GM03348 (cell line): ENCODE measurements at regions not wholly inside any gene's neighbourhood (a gene's known extent, or its start where the extent isn't known, plus 50 kb on each side); places are given as distances from the start of the nearest gene placed in this dataset.

Source experiments
- DNase-seq: peaks from one replicate; pipeline ENCODE4 v3.0.0; 2012; ENCODE audit warnings: low spot score

GRCh38 chr6:23243854-23244253 lies 674.5 kb downstream of the HDGFL1 start:
- no peak for DNase-seq

DNA sequence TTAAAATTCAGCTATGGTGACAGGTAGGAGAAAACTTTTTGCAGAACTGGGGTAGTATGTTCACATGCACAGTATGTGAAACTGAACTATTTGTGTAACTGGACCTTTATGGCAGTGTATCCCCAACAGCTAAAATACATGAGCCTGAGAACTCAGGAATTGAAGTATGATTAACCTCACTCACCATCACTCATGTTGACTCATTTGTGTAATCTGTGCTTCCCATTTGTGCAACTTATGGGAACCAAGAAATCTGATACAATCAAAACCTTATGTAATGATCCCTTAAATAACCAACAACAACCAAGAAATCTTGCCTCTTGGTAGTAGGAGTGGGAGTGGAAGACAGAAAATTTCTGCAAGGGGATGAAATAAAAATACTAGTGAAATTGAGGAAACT lies 674.9 kb downstream of the HDGFL1 start:
- no peak for DNase-seq

- DNase-seq: no peak
These were observed 676.2 kb downstream of the HDGFL1 start for GRCh38 chr6:23245572-23245971.

DNA sequence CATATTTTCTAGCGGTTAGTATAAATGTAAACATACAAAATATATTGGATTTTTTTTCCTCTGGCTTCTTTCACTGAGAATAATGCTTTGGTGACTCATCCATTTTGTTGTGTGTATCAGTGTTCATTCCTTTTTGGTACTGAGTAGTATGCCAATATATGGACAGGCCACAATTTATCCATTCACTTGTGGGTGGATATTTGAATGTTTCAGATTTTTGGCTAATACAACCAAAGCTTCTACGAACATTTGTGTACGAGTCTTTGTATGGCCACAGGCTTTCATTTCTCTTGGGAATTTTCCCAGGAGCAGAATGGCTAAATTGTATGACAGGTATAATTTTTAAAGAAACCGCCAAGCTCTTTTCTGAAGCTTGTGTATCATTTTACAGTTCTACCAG lies 677.5 kb downstream of the HDGFL1 start:
- no peak for DNase-seq

GRCh38 chr6:23250556-23250955 lies 681.2 kb downstream of the HDGFL1 start:
- no peak for DNase-seq

DNA sequence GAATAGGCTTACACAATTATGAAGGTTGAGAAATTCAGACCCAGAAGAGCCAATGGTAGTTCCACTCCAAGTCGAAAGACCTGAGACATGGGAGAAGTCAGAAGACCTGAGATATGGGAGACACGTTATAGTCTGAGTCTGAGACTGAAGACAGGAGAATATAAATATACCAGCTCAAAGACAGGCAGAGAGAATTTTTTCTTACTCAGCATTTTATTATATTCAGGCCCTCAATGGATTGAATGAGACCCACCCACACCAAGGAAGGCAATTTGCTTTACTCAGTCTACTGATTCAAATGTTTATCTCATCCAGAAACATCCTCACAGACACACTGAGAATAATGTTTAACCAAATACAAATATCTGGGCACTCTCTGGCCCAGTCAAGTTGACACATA lies 693.5 kb downstream of the HDGFL1 start:
- DNase-seq: no peak

GRCh38 chr6:23265270-23265669 lies 695.9 kb downstream of the HDGFL1 start:
- no peak for DNase-seq

DNA sequence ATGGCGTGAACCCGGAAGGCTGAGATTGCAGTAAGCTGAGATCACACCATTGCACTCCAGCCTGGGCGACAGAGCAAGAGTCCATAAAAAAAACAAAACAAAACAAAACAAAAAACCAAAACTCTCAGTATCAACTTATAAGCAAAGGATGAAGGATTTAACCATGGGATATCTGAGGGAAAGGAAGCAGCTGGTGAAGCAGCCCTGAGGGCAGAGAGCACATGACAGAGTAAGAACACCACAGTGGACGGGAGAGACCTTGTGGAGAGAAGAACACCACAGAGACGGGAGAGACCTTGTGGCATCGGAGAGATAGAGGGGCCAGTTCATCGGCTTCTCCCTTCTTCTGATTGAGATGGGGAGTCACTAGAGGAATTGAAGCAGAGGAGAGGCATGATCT lies 697.2 kb downstream of the HDGFL1 start:
- no peak for DNase-seq

DNA sequence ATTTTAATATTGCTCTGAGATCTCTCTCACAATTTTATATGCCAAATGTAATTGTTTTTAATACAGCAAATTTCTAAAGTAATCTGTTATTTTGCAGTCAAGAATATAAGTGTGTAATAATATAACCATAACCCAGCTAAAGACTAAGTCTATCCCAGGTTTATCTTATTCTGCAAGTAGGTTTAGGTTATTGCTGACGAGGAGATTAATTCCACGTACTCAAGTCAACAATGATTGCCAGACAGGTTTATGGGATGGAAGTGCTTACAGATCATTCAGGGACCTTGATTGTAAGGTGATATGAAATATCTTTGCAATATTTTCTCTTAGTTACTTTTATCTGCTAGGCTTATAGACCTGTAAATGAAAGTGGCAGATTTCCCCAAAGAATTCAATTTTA lies 698.3 kb downstream of the HDGFL1 start:
- no peak for DNase-seq

DNA sequence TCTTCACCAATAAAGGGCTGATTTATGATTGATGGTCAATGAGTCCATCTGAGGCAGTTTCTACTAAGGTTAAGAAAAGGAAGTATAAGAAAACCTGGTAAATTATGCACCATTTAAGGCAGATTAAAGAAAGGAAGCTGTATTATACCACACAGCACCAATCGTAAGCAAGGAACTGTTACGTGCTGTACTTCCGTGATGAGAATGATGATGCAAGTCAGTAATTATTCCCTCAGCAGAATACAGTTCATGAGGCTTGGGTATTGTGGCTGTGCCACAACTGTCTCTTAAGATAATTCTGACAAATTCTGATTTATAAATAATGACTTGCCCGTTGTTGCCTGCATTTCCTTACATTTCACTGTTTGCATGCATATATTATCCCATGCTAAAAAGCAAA lies 699.0 kb downstream of the HDGFL1 start:
- DNase-seq: no peak

- DNase-seq: no peak
These were observed 700.1 kb downstream of the HDGFL1 start for GRCh38 chr6:23269436-23269835.

DNA sequence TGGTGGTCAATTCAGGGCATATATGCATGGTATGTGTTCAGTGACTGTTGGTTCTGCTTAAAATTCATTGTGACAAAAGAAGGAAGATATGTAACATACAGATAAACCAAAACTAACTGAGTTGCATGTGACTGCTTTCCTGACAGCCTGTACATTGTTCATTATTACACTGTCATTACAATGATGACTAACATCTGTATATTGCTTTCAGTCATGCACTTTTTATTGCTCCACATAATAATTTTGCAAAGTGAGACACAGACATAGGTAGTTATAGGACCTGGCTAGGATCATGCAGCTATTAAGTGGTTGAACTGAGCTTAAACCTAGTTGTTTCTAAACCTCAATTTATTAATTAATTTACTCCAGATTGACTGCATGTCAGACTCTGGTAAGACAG lies 703.2 kb downstream of the HDGFL1 start:
- no peak for DNase-seq

- no peak for DNase-seq
These were observed 708.3 kb downstream of the HDGFL1 start for GRCh38 chr6:23277521-23278179.

DNA sequence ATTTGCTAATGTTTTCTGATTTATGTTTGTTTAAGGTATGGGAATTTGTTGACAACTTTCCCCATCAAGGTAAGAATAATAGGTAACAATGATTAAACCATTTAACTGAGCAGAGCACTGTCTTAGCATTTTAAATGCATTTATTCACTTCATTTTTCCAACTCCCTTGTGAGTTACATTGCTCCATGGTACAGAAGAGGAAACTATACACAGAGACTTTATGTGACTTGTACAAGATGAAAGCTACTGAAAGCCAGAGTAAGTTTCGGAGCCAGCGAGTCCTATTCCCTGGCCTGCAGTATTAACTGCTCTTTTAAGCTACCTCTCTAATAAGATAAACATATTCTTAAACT lies 708.8 kb downstream of the HDGFL1 start:
- DNase-seq: no peak

- DNase-seq: no peak
These were observed 711.1 kb downstream of the HDGFL1 start for GRCh38 chr6:23280437-23280836.

GRCh38 chr6:23282252-23283021 lies 713.1 kb downstream of the HDGFL1 start:
- DNase-seq: no peak

- DNase-seq: no peak
These were observed 724.3 kb downstream of the HDGFL1 start for GRCh38 chr6:23293653-23294052.

DNA sequence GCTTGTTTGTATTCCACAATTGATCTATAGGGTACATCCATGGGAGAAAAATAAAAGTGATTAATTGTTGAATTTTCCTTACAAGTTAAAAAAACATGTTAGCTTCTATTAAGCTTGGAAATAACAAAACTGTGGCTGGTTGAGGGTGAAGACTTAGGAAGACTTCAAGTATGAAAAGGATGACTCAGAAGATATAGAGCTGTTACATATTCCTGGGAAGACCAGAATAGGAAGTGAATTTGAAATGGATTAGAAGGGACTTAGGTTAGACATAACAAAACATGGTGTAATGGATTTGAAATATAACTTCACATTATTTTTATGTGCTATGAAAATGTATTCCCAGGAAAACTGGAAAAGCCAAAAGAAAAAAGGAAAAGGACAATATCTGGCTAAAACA lies 732.2 kb downstream of the HDGFL1 start:
- DNase-seq: no peak

DNA sequence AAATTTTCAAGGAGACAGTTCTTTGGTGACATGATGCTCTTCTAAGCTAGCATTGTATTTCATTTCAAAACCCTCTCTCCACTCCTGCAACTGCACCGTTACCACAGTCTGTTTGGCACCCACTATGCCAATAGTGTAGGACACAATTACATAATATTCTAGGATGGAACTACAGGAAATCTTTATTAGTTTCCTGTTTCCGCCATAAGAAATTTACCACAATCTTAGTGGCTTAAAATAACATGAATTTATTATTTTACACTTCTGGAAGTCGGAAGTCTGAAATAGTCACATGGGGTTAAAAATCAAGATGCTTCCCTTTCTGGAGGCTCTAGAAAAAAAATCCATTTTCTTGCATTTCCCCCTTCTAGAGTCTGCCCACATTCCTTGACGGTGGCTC lies 733.1 kb downstream of the HDGFL1 start:
- no peak for DNase-seq

GRCh38 chr6:23305325-23305943 lies 736.1 kb downstream of the HDGFL1 start:
- no peak for DNase-seq

DNA sequence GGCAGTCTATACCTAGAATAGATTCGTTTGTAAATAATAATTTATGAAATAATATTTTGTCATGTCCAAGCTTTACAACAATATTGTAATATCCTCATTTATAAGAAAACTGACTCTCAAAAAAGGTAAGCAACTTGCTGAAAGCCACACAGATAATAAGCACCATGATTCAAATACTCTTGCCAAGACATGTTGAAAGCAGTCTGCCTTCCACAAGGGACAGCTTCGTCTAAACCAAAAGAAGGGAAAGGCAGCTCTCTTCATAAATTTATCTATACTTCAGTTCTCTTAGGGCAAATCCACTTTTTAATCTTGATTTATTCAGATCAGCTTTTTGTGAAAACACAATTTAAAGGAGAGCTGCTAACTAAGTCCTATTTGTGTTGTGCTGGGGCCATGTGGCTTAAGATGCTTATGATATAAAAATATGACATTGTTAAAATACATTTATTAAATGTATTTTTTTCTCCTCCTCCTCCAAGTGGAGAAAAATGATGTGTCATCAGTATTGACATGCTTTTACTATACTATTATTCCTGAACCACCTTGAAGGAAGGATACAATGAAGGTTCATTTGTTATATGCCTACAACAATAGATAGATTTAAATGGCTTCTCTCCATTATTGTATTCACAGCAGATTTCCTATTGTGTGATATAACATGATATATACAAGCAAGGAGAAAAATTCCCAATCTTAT lies 737.0 kb downstream of the HDGFL1 start:
- no peak for DNase-seq

- DNase-seq: no peak
These were observed 738.1 kb downstream of the HDGFL1 start for GRCh38 chr6:23307516-23307915.

DNA sequence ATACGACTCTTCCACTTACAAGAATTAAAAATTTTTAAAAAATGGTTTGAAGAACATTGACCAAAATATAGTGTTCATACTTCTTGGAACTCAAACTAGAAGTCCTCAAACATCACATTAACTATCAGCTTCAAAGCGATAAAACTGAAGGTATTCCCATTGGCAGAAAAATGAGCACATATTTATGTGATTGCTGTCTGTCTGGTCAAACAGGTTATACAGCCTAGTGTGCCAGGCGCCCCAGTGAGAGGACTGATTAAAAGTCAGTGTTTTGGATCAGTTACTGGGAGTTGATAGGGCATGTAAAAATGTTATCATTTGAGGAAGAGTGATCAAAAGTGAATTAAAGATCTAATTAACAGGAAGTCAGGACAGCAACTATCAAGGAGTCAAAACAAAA lies 738.8 kb downstream of the HDGFL1 start:
- no peak for DNase-seq
